GM18507 (cell line): ENCODE measurements at regions not wholly inside any gene's neighbourhood (a gene's known extent, or its start where the extent isn't known, plus 50 kb on each side); places are given as distances from the start of the nearest gene placed in this dataset.
"Not testable (repeated sequence)": the region's sequence is repeated elsewhere in the genome, so short reads cannot be mapped to it uniquely, and the experiment has no call there.

Experiments
- DNase-seq: peaks from one replicate; pipeline ENCODE4 v3.0.0; 2011; ENCODE audit warnings: low read depth; ENCODE audit not compliant: insufficient read length; ENCODE audit errors: extremely low spot score
- FAIRE-seq: peaks from 2 replicates; lab custom pipeline; 2011; peaks lifted over from hg19 to GRCh38; lab: Jason Lieb, UNC

GRCh38 chr3:81095956-81096355, 665.5 kb downstream of the GBE1 start:
- no peak for FAIRE-seq
- DNase-seq, result no peak

DNA sequence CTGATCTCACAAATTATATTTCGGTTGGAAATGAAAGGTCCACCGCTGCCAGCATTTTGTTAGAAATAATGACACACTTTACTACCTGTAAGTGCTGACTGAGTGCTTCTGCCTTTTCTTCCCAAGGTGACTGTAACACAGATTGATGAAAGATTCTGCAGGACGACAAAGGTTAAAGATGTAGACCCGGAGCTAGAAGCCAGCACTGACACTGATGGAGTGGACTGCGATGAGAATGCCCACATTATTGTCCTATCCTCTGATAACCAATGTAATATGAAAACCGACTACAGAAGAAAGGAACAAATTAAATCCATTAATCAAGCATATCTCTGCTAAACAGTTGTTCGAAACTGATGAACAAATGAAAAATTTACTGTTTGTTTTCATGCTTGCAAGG, 666.5 kb downstream of the GBE1 start:
- FAIRE-seq (no peak), DNase-seq (no peak)

GRCh38 chr3:81087607-81088006, 673.8 kb downstream of the GBE1 start:
- no peak for FAIRE-seq
- no peak for DNase-seq

- FAIRE-seq, result no peak
- no peak for DNase-seq
Observed at GRCh38 chr3:81086348-81086747, 675.1 kb downstream of the GBE1 start.

GRCh38 chr3:81080608-81081007, 680.8 kb downstream of the GBE1 start:
- DNase-seq (no peak), FAIRE-seq (no peak)

GRCh38 chr3:81072591-81072990, 688.9 kb downstream of the GBE1 start:
- DNase-seq (no peak), FAIRE-seq (no peak)

DNA sequence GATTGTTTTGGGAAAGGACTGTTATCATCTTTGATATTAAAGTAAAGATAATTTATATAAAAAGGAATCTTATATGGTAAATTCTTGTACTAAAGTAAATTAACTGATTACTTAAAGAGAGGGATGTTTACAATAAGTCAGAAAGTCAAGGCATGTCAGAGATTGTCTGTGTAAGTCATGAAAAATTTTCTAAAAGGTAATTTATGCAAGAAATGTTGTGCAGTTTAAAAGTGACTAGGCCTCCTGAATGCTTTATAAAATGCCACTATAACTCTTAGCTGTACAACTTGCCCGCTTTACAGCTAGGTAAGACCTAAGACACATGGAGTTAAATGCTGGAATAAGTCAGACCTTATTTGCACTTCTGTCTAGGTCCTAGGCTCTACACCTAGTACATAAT, 692.9 kb downstream of the GBE1 start:
- DNase-seq (no peak), FAIRE-seq (no peak)

DNA sequence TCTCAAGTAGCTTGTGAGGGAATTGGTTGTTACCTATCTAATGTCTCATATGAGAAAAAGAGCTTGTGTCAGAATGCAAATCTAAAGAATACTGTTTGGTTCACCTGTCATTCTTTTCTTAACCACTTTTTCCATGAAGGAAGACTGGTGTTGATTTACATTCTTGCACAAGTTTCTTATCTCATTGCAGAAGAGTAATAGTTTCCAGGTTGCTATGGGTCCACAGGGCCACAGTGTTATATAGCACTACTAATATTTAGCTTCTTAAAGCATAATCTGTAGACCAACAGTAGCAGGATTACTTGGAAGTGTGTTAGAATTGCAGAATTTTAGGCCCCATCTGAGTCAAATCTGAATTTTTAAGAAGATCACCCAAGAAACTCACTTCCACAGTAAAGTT, 697.5 kb downstream of the GBE1 start:
- no peak for DNase-seq
- FAIRE-seq, result no peak

GRCh38 chr3:81051133-81051532, 710.3 kb downstream of the GBE1 start:
- not testable (repeated sequence) for DNase-seq, FAIRE-seq

DNA sequence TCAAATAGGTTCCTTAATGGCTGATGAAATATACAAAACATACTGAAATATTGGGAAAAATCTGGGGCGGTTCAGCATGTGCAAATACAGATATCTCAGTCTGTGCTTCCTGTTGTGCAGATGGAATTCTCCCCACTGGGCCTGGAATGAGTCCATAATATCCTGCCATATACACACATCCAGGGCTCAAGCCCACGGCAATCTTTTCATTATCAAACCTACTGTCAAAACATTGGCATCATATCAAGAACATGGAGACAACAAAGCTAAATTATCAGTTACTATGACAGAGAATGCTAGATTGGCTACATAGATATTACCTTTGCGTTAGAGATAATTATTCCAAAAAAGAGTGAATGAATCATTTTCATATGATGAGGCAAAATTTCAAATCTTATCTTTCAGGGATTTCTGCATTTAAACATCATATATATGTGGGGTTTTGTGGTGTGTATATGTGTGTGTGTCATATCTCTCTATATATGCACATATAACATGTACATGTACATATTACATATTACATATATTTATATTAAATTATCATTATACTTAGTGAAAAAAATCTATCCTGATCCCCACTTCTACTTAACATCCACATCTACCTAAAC, 713.3 kb downstream of the GBE1 start:
- FAIRE-seq, result no peak
- no peak for DNase-seq

DNA sequence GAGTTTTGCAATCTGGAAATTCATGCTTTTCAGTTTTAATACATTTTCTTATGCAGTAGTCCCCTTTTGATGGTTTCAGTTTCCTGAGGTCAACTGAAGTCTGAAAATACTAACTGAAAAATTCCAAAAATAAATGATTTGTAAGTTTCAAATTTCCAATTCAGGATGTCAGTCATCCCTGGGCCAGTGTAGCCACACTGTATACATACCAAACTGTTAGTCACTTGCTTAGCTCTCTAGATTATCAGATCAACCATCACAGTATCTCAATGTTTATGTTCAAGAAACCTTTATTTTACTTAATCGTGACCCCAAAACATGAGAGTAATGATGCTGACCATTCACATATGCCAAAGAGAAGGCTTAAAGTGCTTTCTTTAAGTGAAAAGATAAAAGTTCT, 715.5 kb downstream of the GBE1 start:
- no peak for FAIRE-seq
- DNase-seq, result no peak

GRCh38 chr3:81045246-81045645, 716.2 kb downstream of the GBE1 start:
- FAIRE-seq (no peak), DNase-seq (no peak)

DNA sequence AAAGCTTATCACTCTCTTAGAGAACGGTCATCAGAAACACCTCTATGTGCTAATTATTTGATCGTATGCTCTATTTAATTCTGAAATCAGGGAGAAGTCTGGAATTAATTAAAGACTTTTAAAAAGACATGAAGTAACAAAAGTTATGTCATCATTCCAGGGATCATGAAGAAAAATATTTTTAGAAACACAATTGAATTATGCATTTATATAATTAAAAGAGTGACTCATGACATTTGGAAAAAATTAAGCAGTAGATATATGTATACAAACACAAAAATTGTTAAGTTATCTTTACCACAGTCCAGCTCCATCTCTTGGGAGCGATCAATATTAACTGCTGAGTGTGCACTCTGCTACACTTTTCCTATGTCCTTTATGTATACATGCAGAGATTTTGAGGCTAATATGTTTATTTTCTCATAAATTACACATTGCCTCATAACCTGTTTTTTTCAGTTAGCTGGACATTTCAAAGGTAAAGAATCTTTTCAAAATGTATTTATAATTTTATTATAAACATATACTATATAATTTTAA, 717.7 kb downstream of the GBE1 start:
- DNase-seq (no peak), FAIRE-seq (no peak)

DNA sequence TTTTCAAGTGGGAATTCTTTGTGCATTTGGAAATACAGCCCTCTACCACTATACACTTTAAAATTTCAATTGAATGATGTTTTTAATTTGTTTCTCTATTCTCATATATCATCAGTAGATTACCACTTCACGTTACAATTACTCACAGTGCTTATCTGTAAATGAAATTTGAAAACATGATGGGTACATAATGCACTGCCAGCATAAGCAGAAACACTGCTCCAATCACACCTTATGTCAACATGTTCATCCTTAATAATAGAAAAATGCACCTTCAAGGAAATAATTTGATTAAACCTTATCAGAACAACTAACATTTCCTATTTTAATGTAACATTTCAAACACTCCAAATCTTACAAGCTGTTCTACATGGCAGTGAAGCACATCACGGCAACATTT, 718.4 kb downstream of the GBE1 start:
- FAIRE-seq, result no peak
- DNase-seq, result no peak

DNA sequence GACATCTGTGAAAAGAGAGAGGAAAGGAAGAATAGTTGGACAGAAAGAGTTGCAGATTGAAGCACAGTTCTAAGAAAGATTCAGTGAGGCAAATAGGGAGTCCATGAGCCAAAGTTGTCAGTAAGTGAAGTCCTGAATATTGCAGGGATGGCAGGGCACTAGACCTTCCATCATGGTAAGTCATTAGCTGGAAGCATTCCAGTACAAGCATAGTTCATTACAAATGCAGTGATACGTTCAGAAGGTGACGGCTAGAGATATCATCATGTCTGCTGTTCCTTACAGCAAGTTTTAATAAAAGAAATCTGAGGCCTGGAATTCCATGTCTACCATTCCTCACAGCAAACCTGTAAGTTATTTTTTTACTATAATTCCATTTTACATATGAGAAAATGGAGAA, 720.1 kb downstream of the GBE1 start:
- no peak for FAIRE-seq
- DNase-seq, result no peak

DNA sequence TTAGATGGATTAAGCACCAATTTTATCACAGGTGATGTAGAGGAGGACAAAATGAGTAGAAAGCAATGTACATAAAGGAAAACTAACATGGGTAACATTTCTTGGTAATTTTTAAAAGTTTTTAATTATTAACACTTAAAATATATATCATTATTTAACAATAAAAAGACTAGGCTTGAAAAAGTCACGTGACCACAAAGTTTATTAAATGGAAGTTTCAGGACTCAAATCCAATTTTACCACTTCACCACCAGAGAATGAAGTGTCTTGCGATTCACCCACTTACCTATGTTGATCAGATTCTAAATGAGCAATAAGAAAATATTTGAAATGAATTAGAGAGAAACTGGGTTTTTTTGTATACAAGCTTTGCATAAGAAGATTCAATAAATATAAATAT, 721.3 kb downstream of the GBE1 start:
- DNase-seq (no peak), FAIRE-seq (no peak)

DNA sequence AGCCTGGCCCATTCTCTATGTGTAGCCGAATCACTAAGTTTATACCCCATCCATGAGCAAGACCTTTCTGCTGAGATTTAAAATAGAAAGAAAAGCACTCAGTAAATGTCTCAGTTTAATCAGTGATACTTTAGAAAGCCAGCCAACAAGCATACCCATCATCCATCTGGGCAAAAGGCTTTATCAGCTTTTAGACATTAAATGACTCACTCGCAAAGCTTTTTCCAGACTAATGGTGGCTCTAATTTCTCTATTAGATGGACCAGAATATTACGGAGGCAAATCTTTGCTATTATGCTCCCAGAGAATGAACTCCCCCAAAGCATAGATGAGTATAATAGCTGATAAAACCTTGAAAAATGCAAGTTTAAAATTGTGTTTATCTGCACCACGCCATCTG, 727.8 kb downstream of the GBE1 start:
- no peak for DNase-seq
- no peak for FAIRE-seq

DNA sequence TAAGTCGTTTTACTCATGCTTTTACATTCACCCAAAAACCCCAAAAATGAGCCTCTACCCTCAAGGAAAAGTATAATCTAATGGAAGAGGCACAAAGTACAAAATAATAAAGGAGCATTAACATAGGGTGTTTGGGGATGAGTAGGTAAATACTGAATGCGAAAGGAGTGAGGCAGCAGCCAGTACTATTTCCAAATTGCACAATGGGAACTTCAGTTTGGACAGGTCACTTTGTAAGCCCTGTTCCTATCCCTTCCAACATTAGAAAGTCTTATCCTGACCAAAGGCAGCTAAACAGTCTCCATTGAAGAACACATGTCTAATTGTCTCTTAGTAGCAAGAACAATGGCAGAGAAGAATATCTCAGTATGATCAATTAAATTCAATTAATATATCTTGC, 728.3 kb downstream of the GBE1 start:
- no peak for FAIRE-seq
- no peak for DNase-seq

GRCh38 chr3:81029861-81030260, 731.6 kb downstream of the GBE1 start:
- FAIRE-seq (no peak), DNase-seq (no peak)

GRCh38 chr3:81027344-81027743, 734.1 kb downstream of the GBE1 start:
- DNase-seq (no peak), FAIRE-seq (no peak)

- FAIRE-seq, result no peak
- no peak for DNase-seq
Observed at GRCh38 chr3:81024560-81024959, 736.9 kb downstream of the GBE1 start.

- FAIRE-seq (no peak), DNase-seq (no peak)
Observed at GRCh38 chr3:81022339-81022738, 739.1 kb downstream of the GBE1 start.
